CD4-positive, CD25-positive, alpha-beta regulatory T cell (primary cell): ENCODE measurements at regions not wholly inside any gene's neighbourhood (a gene's known extent, or its start where the extent isn't known, plus 50 kb on each side); places are given as distances from the start of the nearest gene placed in this dataset.
A peak's percentile ranks its signal among the peaks of the same experiment; 100 is the strongest.
"Not testable (repeated sequence)": the region's sequence is repeated elsewhere in the genome, so short reads cannot be mapped to it uniquely, and the experiment has no call there.

Source experiments
- ATAC-seq, 2 donors: fragments of 150-1000 bp; cut with Tn5 transposase; one replicate each; pipeline ENCODE4 v1.10.0; 2021; ENCODE audit warnings: low read depth in 2 of 2, moderate number of reproducible peaks in 2 of 2, moderate library complexity in 1 of 2
- DNase-seq, 3 donors: peaks; one replicate each; pipeline versions ENCODE4 v3.0.0 to v3.0.0-alpha.2; 2012 to 2022; ENCODE audit warnings: mixed read lengths in 1 of 3
- H3K27ac ChIP-seq: one replicate; pipeline ENCODE4 v1.7.0; 2013; ENCODE audit warnings: mild to moderate bottlenecking, low read length; ENCODE audit not compliant: insufficient read depth, poor library complexity, severe bottlenecking
- H3K27me3 ChIP-seq: one replicate; pipeline ENCODE4 v1.7.0; 2013; ENCODE audit warnings: low read length; ENCODE audit not compliant: control insufficient read depth, insufficient read depth
- H3K36me3 ChIP-seq: one replicate; pipeline ENCODE4 v1.7.0; 2013; ENCODE audit warnings: mild to moderate bottlenecking, low read length, moderate library complexity; ENCODE audit not compliant: control insufficient read depth, insufficient read depth
- H3K4me1 ChIP-seq: 2 replicates; pipeline ENCODE4 v1.7.0; 2013; ENCODE audit warnings: mild to moderate bottlenecking, low read length; ENCODE audit not compliant: insufficient read depth, control insufficient read depth, poor library complexity, severe bottlenecking
- H3K4me3 ChIP-seq: one replicate; pipeline ENCODE4 v1.7.0; 2013; ENCODE audit warnings: low read depth, mild to moderate bottlenecking, low read length, moderate library complexity
- H3K9me3 ChIP-seq, 2 experiments: 1 replicate in 1 of 2; 2 replicates in 1 of 2; pipeline ENCODE4 v1.7.0; 2013; ENCODE audit warnings: low read length in 2 of 2, mild to moderate bottlenecking in 1 of 2, moderate library complexity in 1 of 2; ENCODE audit not compliant: control insufficient read depth in 2 of 2
- H3K27ac Mint-ChIP-seq, 3 donors: one replicate each; pipeline ENCODE4 v1.8.0; 2020 to 2022; ENCODE audit warnings: mild to moderate bottlenecking in 3 of 3, mixed read lengths in 3 of 3, moderate library complexity in 2 of 3
- H3K27me3 Mint-ChIP-seq: one replicate; pipeline ENCODE4 v1.8.0; 2022; ENCODE audit warnings: mild to moderate bottlenecking, mixed read lengths
- H3K36me3 Mint-ChIP-seq: one replicate; pipeline ENCODE4 v1.8.0; 2020; ENCODE audit warnings: mixed read lengths
- H3K4me1 Mint-ChIP-seq, 4 donors: one replicate each; pipeline ENCODE4 v1.8.0; 2020 to 2022; ENCODE audit warnings: mixed read lengths in 4 of 4, mild to moderate bottlenecking in 1 of 4
- H3K4me3 Mint-ChIP-seq, 4 donors: one replicate each; pipeline ENCODE4 v1.8.0; 2020 to 2022; ENCODE audit warnings: mild to moderate bottlenecking in 4 of 4, mixed read lengths in 4 of 4, moderate library complexity in 3 of 4
- H3K9me3 Mint-ChIP-seq, 7 donors: one replicate each; pipeline ENCODE4 v1.8.0; 2020 to 2022; ENCODE audit warnings: mixed read lengths in 7 of 7, mild to moderate bottlenecking in 3 of 7, moderate library complexity in 2 of 7

DNA sequence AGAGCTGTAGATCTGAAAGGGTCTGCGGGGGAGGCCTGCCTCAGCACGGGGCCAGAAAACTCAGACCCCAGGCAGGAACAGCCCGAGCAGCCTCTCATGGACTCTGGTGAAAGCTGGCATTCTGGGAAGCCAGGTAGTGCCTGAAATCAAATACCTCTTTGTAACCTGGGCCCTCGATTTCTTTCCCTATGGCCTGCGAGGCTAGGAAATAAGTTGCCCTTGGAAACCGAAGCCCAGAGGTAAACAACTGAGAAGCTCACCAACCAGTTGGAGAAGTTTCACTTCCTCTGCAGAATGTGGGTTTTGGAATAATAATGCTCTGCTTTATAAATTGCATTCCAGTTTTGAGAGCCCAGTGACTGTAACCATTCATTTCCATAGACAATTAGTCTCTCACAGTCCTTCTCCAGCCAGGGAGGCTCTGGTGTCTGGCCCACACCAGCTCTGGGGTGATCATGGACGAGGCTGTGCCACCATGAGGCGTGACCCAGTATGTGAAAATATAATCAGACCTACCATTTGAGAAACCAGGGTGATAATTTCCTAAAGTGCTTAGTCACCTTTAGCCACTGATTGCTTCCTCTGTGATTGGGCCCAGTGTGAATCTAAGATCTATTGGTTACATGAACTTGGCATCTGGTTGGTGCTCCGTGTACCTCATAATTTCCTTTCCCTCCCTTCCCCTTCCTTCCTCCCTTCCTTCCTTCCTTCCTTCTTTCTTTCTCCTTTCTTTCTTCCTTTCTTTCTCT is 133.1 kb upstream of the PELI1 start:
- H3K36me3 Mint-ChIP-seq = no peaks in the 10 kb centered on the region
- peak in 1 of 3 donors; percentile 32 for DNase-seq
- no peaks in the 10 kb centered on the region for H3K9me3 Mint-ChIP-seq
- peaks cover 4% of the 10 kb centered on the region for H3K27me3 Mint-ChIP-seq
- Histone ChIP-seq H3K4me3 (no peak overlapping the region), H3K36me3 (no peaks in the 10 kb centered on the region), H3K27me3 (no peaks in the 10 kb centered on the region), H3K9me3 (no peaks in the 10 kb centered on the region), H3K27ac (no peak overlapping the region), H3K4me1 (peaks cover 14% of the 10 kb centered on the region)
- peaks cover 21 to 40% (median 26%) of the 10 kb centered on the region in 4 donors for H3K4me1 Mint-ChIP-seq
- ATAC-seq = no peak
- no peak overlapping the region for H3K27ac Mint-ChIP-seq
- no peak overlapping the region for H3K4me3 Mint-ChIP-seq

DNA sequence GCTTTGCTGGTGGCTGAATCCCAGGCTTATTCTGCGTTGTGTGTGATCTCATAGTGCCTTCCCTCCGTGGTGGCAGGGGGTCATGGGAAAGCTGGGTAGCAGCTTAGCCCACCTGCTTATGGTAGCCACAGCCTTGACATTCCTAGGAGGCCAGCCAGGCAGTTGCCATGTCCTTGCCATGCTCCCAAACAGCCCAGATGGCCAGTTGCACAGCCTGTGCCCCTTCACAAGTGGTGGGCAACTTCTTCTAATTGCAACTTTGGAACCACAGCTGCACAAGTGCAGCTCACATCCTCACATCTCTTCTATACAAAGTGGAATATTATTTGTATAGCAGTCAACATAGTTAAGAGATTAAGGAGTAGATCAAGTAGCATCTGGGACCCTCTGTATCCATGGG is 136.6 kb upstream of the PELI1 start:
- DNase-seq, H3K36me3 ChIP-seq, H3K4me3 Mint-ChIP-seq, H3K9me3 ChIP-seq, H3K27ac Mint-ChIP-seq, H3K27me3 ChIP-seq, H3K27me3 Mint-ChIP-seq, H3K9me3 Mint-ChIP-seq, H3K36me3 Mint-ChIP-seq, H3K27ac ChIP-seq, H3K4me3 ChIP-seq, ATAC-seq: not testable (repeated sequence)
- H3K4me1 ChIP-seq = peaks cover 13% of the 10 kb centered on the region
- peaks cover 0 to 13% (median 4%) of the 10 kb centered on the region in 4 donors for H3K4me1 Mint-ChIP-seq

DNA sequence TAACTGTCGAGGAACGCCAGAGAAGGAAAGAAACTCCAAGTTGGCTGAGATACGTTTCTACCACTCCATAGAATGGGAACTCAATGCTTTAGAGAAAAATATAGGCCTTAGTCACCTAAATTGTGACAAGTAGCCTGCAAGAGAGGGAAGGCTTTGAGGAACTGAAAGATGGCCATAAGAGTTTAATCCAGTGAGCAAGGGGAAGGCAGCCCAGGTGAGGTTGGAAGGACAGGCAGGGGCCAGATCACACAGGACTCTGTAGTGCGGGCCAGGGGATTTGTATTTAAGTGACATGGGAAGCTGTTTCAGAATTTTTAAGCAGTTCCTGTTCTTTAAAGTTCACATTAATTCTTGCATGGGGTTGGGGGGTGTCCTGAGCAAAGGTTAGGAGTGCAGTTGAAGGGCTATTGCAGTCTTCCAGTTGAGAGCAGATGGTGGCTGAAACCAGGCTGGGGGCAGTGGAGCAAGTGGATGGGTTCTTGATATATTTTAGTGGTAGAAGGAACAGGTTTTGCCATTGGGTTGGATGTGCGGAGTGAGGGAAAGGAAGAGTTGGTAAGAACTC is 138.9 kb upstream of the PELI1 start:
- Histone ChIP-seq H3K4me3 (peak overlapping the region; percentile 88), H3K4me1 (peaks cover 13% of the 10 kb centered on the region), H3K27ac (peak overlapping the region; percentile 70), H3K36me3 (no peaks in the 10 kb centered on the region), H3K9me3 (no peaks in the 10 kb centered on the region), H3K27me3 (no peaks in the 10 kb centered on the region)
- Mint-ChIP-seq H3K27ac (no peak overlapping the region), H3K9me3 (peaks cover 0 to 1% (median 0%) of the 10 kb centered on the region in 7 donors), H3K4me1 (peaks cover 0 to 5% (median 1%) of the 10 kb centered on the region in 4 donors), H3K36me3 (no peaks in the 10 kb centered on the region), H3K27me3 (no peaks in the 10 kb centered on the region), H3K4me3 (no peak overlapping the region)
- ATAC-seq (no peak), DNase-seq (no peak)

DNA sequence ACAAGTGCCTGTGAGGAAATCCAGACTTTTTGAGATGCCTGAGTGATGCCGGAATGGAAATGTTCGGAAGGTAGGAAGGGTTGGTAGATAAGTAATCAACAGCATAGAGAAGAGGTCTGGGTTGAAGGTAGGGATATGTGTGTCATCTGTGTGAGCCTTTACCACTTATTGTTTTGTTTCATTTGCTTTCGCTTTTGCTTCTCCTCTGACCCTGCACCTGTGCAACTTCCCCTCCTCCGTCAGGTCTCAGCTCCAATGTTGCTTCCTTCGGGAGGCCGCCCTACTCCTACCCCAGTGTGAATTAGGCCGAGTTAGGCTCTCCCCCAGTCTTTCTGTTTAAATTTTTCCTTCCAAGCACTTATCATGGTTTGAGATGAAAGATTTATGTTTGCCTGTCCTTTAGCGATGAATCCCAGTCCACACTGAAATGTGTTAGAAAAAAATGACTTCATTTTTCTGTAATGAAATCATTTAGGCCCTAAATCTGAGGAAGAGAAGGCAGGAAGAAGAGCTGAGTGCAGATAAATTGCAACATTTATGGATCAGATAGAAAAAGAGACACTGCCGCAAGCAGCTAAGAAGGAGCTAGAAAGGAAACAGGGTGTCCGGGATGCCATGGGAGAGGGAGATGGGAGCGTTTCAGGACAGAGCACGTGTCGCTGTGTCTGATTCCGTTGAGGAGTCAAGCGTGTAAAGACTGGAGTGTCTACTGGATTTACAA is 139.6 kb upstream of the PELI1 start:
- H3K4me3 Mint-ChIP-seq = no peak overlapping the region
- peak; percentile 98 to 99 for ATAC-seq
- peaks cover 13% of the 10 kb centered on the region for H3K4me1 ChIP-seq
- no peaks in the 10 kb centered on the region for H3K36me3 Mint-ChIP-seq
- H3K27ac ChIP-seq = peak overlapping the region; percentile 70
- peak overlapping the region; percentile 88 for H3K4me3 ChIP-seq
- H3K27me3 ChIP-seq = no peaks in the 10 kb centered on the region
- H3K9me3 Mint-ChIP-seq = peaks cover 0 to 1% (median 0%) of the 10 kb centered on the region in 7 donors
- H3K4me1 Mint-ChIP-seq = peaks cover 0 to 5% (median 1%) of the 10 kb centered on the region in 4 donors
- H3K36me3 ChIP-seq = no peaks in the 10 kb centered on the region
- DNase-seq = peak in 2 of 3 donors; percentile 51 to 85
- H3K27ac Mint-ChIP-seq = no peak overlapping the region
- H3K27me3 Mint-ChIP-seq = no peaks in the 10 kb centered on the region
- no peaks in the 10 kb centered on the region for H3K9me3 ChIP-seq

DNA sequence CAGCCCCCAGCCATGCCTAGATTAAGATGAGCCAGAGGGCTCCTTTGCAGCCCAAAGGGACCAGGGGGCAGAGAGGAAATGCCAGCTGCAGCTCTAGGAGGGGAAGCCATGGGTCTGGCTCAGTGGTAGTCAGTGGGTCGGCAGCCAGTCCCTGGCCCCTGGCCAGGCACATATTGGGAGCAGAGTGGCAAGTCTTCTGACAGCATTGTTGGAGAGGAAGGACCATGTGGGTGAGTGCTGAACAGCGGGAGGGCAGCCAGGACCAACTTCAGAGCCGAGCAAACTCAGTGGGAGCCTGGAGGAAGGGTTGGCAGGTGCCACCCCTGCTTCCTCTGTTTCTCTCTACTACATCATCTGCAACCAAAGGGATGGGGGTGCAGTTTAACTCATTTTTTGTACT is 140.5 kb upstream of the PELI1 start:
- H3K4me1 Mint-ChIP-seq = peaks cover 0 to 5% (median 1%) of the 10 kb centered on the region in 4 donors
- Histone ChIP-seq H3K27ac (no peak overlapping the region), H3K27me3 (no peaks in the 10 kb centered on the region), H3K9me3 (no peaks in the 10 kb centered on the region), H3K4me3 (no peak overlapping the region), H3K36me3 (no peaks in the 10 kb centered on the region), H3K4me1 (peaks cover 13% of the 10 kb centered on the region)
- ATAC-seq = no peak
- DNase-seq = no peak
- no peaks in the 10 kb centered on the region for H3K27me3 Mint-ChIP-seq
- H3K27ac Mint-ChIP-seq = no peak overlapping the region
- no peak overlapping the region for H3K4me3 Mint-ChIP-seq
- H3K36me3 Mint-ChIP-seq = peaks cover under 1% of the 10 kb centered on the region
- H3K9me3 Mint-ChIP-seq = peaks cover 0 to 1% (median 0%) of the 10 kb centered on the region in 7 donors

DNA sequence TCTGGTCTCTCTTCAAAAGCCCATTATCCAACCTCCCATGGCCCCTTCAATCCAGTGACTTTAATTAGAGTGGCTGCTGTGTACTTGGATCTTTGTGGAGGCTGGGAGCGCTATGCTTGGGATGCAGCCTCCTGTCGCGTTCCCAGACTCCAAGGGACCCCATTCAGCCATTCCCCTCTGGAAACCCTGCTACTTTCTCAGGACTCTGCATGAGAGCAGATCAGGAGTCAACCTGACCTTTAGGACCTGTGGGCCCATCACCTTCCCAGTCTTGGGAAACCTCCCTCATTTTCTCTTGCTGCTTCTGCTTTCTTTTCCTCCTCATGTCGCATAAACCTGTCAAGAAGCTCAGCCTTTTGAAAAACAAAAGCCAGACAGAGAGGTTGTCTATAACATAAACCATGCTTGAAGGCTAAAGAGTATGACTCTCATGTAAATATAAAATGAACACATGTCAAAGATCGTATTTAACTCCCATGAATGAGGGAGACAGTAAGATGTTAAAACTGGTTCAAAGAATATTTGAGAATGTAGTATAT is 143.1 kb upstream of the PELI1 start:
- ATAC-seq = no peak
- H3K9me3 Mint-ChIP-seq = peaks cover 0 to 4% (median 0%) of the 10 kb centered on the region in 7 donors
- no peak for DNase-seq
- Histone ChIP-seq H3K27ac (no peak overlapping the region), H3K9me3 (no peaks in the 10 kb centered on the region), H3K4me3 (no peak overlapping the region), H3K36me3 (no peaks in the 10 kb centered on the region), H3K27me3 (no peaks in the 10 kb centered on the region), H3K4me1 (peaks cover 13% of the 10 kb centered on the region)
- H3K4me3 Mint-ChIP-seq = no peak overlapping the region
- peaks cover 6% of the 10 kb centered on the region for H3K36me3 Mint-ChIP-seq
- H3K4me1 Mint-ChIP-seq = peaks cover 0 to 3% (median 1%) of the 10 kb centered on the region in 4 donors
- peak overlapping the region in 1 of 3 donors; percentile 22 for H3K27ac Mint-ChIP-seq
- H3K27me3 Mint-ChIP-seq = no peaks in the 10 kb centered on the region

DNA sequence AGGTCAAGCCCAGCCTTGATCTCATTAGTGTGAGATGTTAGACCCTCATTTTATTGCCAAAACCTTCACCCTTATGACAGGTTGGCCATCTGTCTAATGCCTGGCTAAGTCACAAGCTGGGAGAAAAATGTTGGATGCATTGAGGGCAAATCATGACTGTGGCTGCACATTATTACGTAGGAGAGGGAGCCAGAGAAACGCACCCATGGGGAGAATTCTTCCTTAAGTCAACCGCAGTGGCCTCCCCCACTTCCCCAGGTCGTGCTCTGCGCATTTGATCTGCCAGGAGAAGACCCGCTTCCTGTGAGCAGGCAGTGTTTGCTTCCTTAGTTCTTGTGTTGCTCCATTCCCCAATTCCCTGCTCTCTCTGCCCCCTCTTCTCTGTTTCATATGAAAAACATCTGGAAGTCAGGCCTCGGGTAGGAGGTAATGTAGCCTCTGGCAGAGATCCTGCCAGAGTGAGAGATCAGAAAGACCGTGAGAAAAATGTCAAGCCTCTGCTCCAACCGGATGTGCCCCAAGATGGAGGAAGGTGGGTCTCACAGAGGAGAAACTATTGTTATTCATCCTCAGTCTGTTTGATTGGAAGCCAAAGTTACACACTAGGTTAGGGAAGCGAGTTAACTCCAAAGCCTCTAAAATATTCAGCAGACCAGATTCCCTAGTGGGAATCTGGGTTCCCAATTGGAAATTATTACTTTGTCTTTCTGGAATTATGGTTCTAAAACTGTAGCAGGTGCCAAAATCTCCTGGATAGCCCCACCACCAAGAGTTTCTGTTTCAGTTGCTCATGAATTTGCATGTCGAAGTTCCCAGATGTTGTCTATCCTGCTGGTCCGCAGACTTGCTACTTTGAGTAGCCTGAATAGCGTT is 144.3 kb upstream of the PELI1 start:
- Mint-ChIP-seq H3K27me3 (no peaks in the 10 kb centered on the region), H3K4me3 (no peak overlapping the region), H3K4me1 (peaks cover 0 to 5% (median 1%) of the 10 kb centered on the region in 4 donors), H3K27ac (no peak overlapping the region), H3K9me3 (peaks cover 0 to 4% (median 0%) of the 10 kb centered on the region in 7 donors), H3K36me3 (peaks cover 6% of the 10 kb centered on the region)
- no peak for ATAC-seq
- Histone ChIP-seq H3K36me3 (no peaks in the 10 kb centered on the region), H3K27me3 (no peaks in the 10 kb centered on the region), H3K27ac (no peak overlapping the region), H3K4me1 (peaks cover 6% of the 10 kb centered on the region), H3K9me3 (no peaks in the 10 kb centered on the region), H3K4me3 (no peak overlapping the region)
- no peak for DNase-seq
